OCI-LY3 (cell line): ENCODE measurements at regions not wholly inside any gene's neighbourhood (a gene's known extent, or its start where the extent isn't known, plus 50 kb on each side); places are given as distances from the start of the nearest gene placed in this dataset.

Source experiments
- EZH2phosphoT487 ChIP-seq: fragments of 200-600 bp; shearing (Covaris generic); IDR thresholded peaks from 2 replicates; pipeline ENCODE4 v1.6.1; 2018; ENCODE audit warnings: antibody characterized with exemption, mixed run types, low read depth
- TF ChIP-seq, protein P1 (sequence below): fragments of 200-600, 300-600 bp; sonication (generic); IDR thresholded peaks from 2 replicates; pipeline ENCODE4 v1.5.1; 2014; ENCODE audit warnings: antibody characterized with exemption, low read length, low read depth

DNA sequence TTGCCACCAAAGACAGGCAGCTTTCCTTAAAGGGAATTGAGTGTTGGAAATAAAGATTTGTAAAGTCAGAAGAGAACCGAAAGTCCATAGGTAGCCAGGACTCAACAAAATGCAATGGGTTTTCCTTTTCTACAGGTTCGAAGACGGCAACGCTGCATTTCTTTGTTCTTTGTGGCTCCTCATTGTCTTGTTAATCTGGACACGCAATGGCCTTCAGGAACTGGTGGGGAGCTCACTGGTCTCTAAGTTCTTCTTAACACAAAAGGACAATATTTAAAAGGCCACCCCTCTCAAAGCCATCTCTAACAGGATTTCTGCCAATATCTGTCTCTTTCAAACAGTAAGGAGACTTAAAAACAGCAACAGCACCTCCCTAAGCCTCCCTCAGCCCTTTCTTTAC lies 170.6 kb downstream of the RMI1 start:
- TF ChIP-seq, protein P1, sequence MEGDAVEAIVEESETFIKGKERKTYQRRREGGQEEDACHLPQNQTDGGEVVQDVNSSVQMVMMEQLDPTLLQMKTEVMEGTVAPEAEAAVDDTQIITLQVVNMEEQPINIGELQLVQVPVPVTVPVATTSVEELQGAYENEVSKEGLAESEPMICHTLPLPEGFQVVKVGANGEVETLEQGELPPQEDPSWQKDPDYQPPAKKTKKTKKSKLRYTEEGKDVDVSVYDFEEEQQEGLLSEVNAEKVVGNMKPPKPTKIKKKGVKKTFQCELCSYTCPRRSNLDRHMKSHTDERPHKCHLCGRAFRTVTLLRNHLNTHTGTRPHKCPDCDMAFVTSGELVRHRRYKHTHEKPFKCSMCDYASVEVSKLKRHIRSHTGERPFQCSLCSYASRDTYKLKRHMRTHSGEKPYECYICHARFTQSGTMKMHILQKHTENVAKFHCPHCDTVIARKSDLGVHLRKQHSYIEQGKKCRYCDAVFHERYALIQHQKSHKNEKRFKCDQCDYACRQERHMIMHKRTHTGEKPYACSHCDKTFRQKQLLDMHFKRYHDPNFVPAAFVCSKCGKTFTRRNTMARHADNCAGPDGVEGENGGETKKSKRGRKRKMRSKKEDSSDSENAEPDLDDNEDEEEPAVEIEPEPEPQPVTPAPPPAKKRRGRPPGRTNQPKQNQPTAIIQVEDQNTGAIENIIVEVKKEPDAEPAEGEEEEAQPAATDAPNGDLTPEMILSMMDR: no peak
- no peak for TF ChIP-seq EZH2phosphoT487
